ENCODE measurements at regions not wholly inside any gene's neighbourhood (a gene's known extent, or its start where the extent isn't known, plus 50 kb on each side); places are given as distances from the start of the nearest gene placed in this dataset.

GRCh38 chr20:56730003-56730402, 100.9 kb downstream of the TFAP2C start:
- no TSS peak for BruUV-seq (replicated peaks)

GRCh38 chr20:56730996-56731395, 101.9 kb downstream of the TFAP2C start:
- no TSS peak for BruUV-seq (replicated peaks)
- ChIA-PET POLR2A (no interaction called here), CTCF (interaction anchor here (0.6 kb wide), 1 partner anchor 189 kb away, joined by 3 read pairs; no protein-coding TSS in a partner anchor)

More at GRCh38 chr20:56730003-56730402, 100.9 kb downstream of the TFAP2C start:
- CTCF ChIA-PET, result interaction anchor here (0.8 kb wide), 1 partner anchor 41 kb away, joined by 3 read pairs; no protein-coding TSS in a partner anchor
- H3K27me3 Mint-ChIP-seq (ENCODE audit: insufficient read depth, unreplicated experiment), result no peaks in the 10 kb centered on the region
- POLR2A ChIA-PET, result interaction anchor here (1.8 kb wide), 1 partner anchor 40 kb away, joined by 3 read pairs; no protein-coding TSS in a partner anchor
- no peak overlapping the region for H3K27ac Mint-ChIP-seq (ENCODE audit: low read depth, unreplicated experiment)
- no peaks in the 10 kb centered on the region for H3K9me3 Mint-ChIP-seq (ENCODE audit: unreplicated experiment)
- no peak overlapping the region for H3K4me3 Mint-ChIP-seq (ENCODE audit: unreplicated experiment)
- intact Hi-C loops (cut with micrococcal nuclease), result no loop called here
- DNase-seq (ENCODE audit: unreplicated experiment), result no peak
- peaks cover 6% of the 10 kb centered on the region for H3K4me1 Mint-ChIP-seq (ENCODE audit: insufficient read depth, unreplicated experiment)
- no peak for TF ChIP-seq CTCF (IDR thresholded peaks at IDR 0.05; ENCODE audit: unreplicated experiment)
- H3K36me3 Mint-ChIP-seq (ENCODE audit: insufficient read depth, unreplicated experiment), result no peaks in the 10 kb centered on the region

GRCh38 chr20:56731476-56731875, 102.4 kb downstream of the TFAP2C start:
- ChIA-PET CTCF (no interaction called here), POLR2A (no interaction called here)
- Mint-ChIP-seq H3K4me3 (ENCODE audit: unreplicated experiment) (no peak overlapping the region), H3K36me3 (ENCODE audit: insufficient read depth, unreplicated experiment) (no peaks in the 10 kb centered on the region), H3K27me3 (ENCODE audit: insufficient read depth, unreplicated experiment) (no peaks in the 10 kb centered on the region), H3K9me3 (ENCODE audit: unreplicated experiment) (no peaks in the 10 kb centered on the region), H3K4me1 (ENCODE audit: insufficient read depth, unreplicated experiment) (peaks cover 6% of the 10 kb centered on the region), H3K27ac (ENCODE audit: low read depth, unreplicated experiment) (no peak overlapping the region)
- TF ChIP-seq CTCF (IDR thresholded peaks at IDR 0.05; ENCODE audit: unreplicated experiment), result no peak
- BruUV-seq (replicated peaks), result no TSS peak
- intact Hi-C loops (cut with micrococcal nuclease), result no loop called here
- DNase-seq (ENCODE audit: unreplicated experiment), result no peak

More at GRCh38 chr20:56730996-56731395, 101.9 kb downstream of the TFAP2C start:
- intact Hi-C loops (cut with micrococcal nuclease), result no loop called here
- Mint-ChIP-seq H3K9me3 (ENCODE audit: unreplicated experiment) (no peaks in the 10 kb centered on the region), H3K4me3 (ENCODE audit: unreplicated experiment) (no peak overlapping the region), H3K27ac (ENCODE audit: low read depth, unreplicated experiment) (no peak overlapping the region), H3K4me1 (ENCODE audit: insufficient read depth, unreplicated experiment) (peaks cover 6% of the 10 kb centered on the region), H3K27me3 (ENCODE audit: insufficient read depth, unreplicated experiment) (no peaks in the 10 kb centered on the region), H3K36me3 (ENCODE audit: insufficient read depth, unreplicated experiment) (no peaks in the 10 kb centered on the region)
- DNase-seq (ENCODE audit: unreplicated experiment), result no peak
- TF ChIP-seq CTCF (IDR thresholded peaks at IDR 0.05; ENCODE audit: unreplicated experiment), result no peak

- POLR2A ChIA-PET, result no interaction called here
- no peak for TF ChIP-seq CTCF (IDR thresholded peaks at IDR 0.05; ENCODE audit: unreplicated experiment)
- no peaks in the 10 kb centered on the region for H3K36me3 Mint-ChIP-seq (ENCODE audit: insufficient read depth, unreplicated experiment)
- H3K9me3 Mint-ChIP-seq (ENCODE audit: unreplicated experiment), result no peaks in the 10 kb centered on the region
- DNase-seq (ENCODE audit: unreplicated experiment), result no peak
- H3K4me3 Mint-ChIP-seq (ENCODE audit: unreplicated experiment), result no peak overlapping the region
- no TSS peak for BruUV-seq (replicated peaks)
- H3K27ac Mint-ChIP-seq (ENCODE audit: low read depth, unreplicated experiment), result no peak overlapping the region
- intact Hi-C loops (cut with micrococcal nuclease), result no loop called here
- H3K27me3 Mint-ChIP-seq (ENCODE audit: insufficient read depth, unreplicated experiment), result no peaks in the 10 kb centered on the region
- CTCF ChIA-PET, result interaction anchor here (0.6 kb wide), 1 partner anchor 54 kb away, joined by 3 read pairs; no protein-coding TSS in a partner anchor
- peaks cover 6% of the 10 kb centered on the region for H3K4me1 Mint-ChIP-seq (ENCODE audit: insufficient read depth, unreplicated experiment)
These were observed 104.9 kb downstream of the TFAP2C start for GRCh38 chr20:56733967-56734366.
